SK-N-SH treated with all-trans-retinoic acid at 6 μM for 48 hours (cell line): ENCODE measurements at regions not wholly inside any gene's neighbourhood (a gene's known extent, or its start where the extent isn't known, plus 50 kb on each side); places are given as distances from the start of the nearest gene placed in this dataset.

Experiments used
- ATAC-seq: fragments of 200-7000 bp; cut with Tn5 transposase; 3 replicates; pipeline ENCODE4 v1.9.1; 2020; ENCODE audit warnings: mild to moderate bottlenecking, moderate library complexity
- ARNTL ChIP-seq: fragments of 450-650 bp; formaldehyde crosslinking; IDR thresholded peaks from 2 replicates; pipeline ENCODE4 v1.5.0; 2020; ENCODE audit warnings: low read depth, mild to moderate bottlenecking, moderate library complexity, borderline replicate concordance
- BACH2 ChIP-seq: fragments of 250-450 bp; sonication (Bioruptor Pico); IDR thresholded peaks from 2 replicates; pipeline ENCODE4 v1.9.0; 2021; ENCODE audit warnings: mild to moderate bottlenecking, borderline replicate concordance
- GLIS3 ChIP-seq: fragments of 250-450 bp; sonication (Bioruptor Pico); IDR thresholded peaks from 2 replicates; pipeline ENCODE4 v1.5.0; 2020; ENCODE audit warnings: mild to moderate bottlenecking, moderate library complexity
- ISL1 ChIP-seq: fragments of 250-450 bp; sonication (Bioruptor Pico); IDR thresholded peaks from 2 replicates; pipeline ENCODE4 v2.1.2; 2022; ENCODE audit warnings: mild to moderate bottlenecking, moderate library complexity
- OSR1 ChIP-seq: fragments of 250-450 bp; sonication (Bioruptor Pico); IDR thresholded peaks from 2 replicates; pipeline ENCODE4 v1.8.0; 2022; ENCODE audit warnings: moderate library complexity, mild to moderate bottlenecking, inconsistent platforms
- PATZ1 ChIP-seq: fragments of 250-450 bp; sonication (Bioruptor Pico); IDR thresholded peaks from 2 replicates; pipeline ENCODE4 v1.8.0; 2020; ENCODE audit warnings: mild to moderate bottlenecking, moderate library complexity, borderline replicate concordance
- POU6F1 ChIP-seq: fragments of 250-450 bp; sonication (Bioruptor Pico); IDR thresholded peaks from 2 replicates; pipeline ENCODE4 v1.8.0; 2021; ENCODE audit warnings: low read depth, mild to moderate bottlenecking, moderate library complexity, borderline replicate concordance
- PPARA ChIP-seq: fragments of 250-450 bp; sonication (Bioruptor Pico); IDR thresholded peaks from 2 replicates; pipeline ENCODE4 v1.5.0; 2020; ENCODE audit warnings: mild to moderate bottlenecking, borderline replicate concordance
- RARB ChIP-seq: fragments of 250-450 bp; sonication (Bioruptor Pico); IDR thresholded peaks from 2 replicates; pipeline ENCODE4 v1.8.0; 2021; ENCODE audit warnings: mild to moderate bottlenecking, moderate library complexity
- SNAI2 ChIP-seq: fragments of 250-450 bp; sonication (Bioruptor Pico); IDR thresholded peaks from 2 replicates; pipeline ENCODE4 v1.5.0; 2020; ENCODE audit warnings: mild to moderate bottlenecking, moderate library complexity
- TCF4 ChIP-seq: fragments of 250-450 bp; sonication (Bioruptor Pico); IDR thresholded peaks from 2 replicates; pipeline ENCODE4 v1.8.0; 2021; ENCODE audit warnings: mild to moderate bottlenecking, moderate library complexity, borderline replicate concordance
- TOX ChIP-seq: fragments of 250-450 bp; sonication (Bioruptor Pico); IDR thresholded peaks from 2 replicates; pipeline ENCODE4 v1.8.0; 2021; ENCODE audit warnings: mild to moderate bottlenecking, moderate library complexity, borderline replicate concordance
- TSHZ2 ChIP-seq: fragments of 250-450 bp; sonication (Bioruptor Pico); IDR thresholded peaks from 2 replicates; pipeline ENCODE4 v1.5.0; 2020; ENCODE audit warnings: mild to moderate bottlenecking, moderate library complexity
- ZC3H10 ChIP-seq: fragments of 250-450 bp; sonication (Bioruptor Pico); IDR thresholded peaks from 2 replicates; pipeline ENCODE4 v1.5.1; 2021; ENCODE audit warnings: mild to moderate bottlenecking, moderate library complexity
- ZFP3 ChIP-seq: fragments of 250-450 bp; sonication (Bioruptor Pico); IDR thresholded peaks from 2 replicates; pipeline ENCODE4 v1.5.0; 2020; ENCODE audit warnings: mild to moderate bottlenecking, moderate library complexity
- ZNF565 ChIP-seq: fragments of 450-650 bp; formaldehyde crosslinking; conservative IDR thresholded peaks from 2 replicates; pipeline ENCODE4 v1.5.0; 2020; ENCODE audit warnings: low read depth, mild to moderate bottlenecking, moderate library complexity
- ZNF8 ChIP-seq: fragments of 450-650 bp; formaldehyde crosslinking; IDR thresholded peaks from 2 replicates; pipeline ENCODE4 v1.5.0; 2020; ENCODE audit warnings: mild to moderate bottlenecking, moderate library complexity
- TF ChIP-seq, protein P1 (sequence below): fragments of 250-450 bp; sonication (Bioruptor Pico); IDR thresholded peaks from 2 replicates; pipeline ENCODE4 v1.5.1; 2021; ENCODE audit warnings: mild to moderate bottlenecking, moderate library complexity

GRCh38 chr2:75274936-75275335 is 75.6 kb upstream of the TACR1 start:
- no peak for TF ChIP-seq RARB (CRISPR knock-in tag)
- no peak for TF ChIP-seq PPARA (CRISPR knock-in tag)
- no peak for TF ChIP-seq ISL1
- TF ChIP-seq ZC3H10 (CRISPR knock-in tag), result no peak
- ATAC-seq, result no peak

- ATAC-seq, result no peak
- TF ChIP-seq SNAI2 (CRISPR knock-in tag) (no peak), PPARA (CRISPR knock-in tag) (no peak), ZNF8 (CRISPR knock-in tag) (no peak), ZNF565 (CRISPR knock-in tag) (no peak), ARNTL (no peak), TSHZ2 (CRISPR knock-in tag) (no peak)
These were observed 68.8 kb upstream of the TACR1 start for GRCh38 chr2:75268112-75268511.

DNA sequence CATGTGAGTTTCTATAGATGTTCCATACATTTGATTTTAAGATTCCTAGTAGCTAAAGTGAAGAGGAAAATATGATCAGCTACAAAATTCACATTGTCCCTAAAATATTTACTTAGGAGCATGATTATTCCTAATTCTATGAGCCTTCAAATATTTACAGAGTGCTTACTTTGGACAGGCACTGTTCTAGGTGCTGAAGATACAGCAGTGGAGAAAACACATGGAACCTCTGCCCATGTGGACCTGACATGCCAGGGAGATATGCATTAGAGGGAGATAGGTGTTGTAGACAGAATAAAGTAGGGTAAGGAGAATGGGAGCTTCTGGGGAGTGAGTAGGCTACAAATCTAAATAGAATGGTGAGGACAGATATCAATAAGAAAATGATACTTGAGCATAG is 62.6 kb upstream of the TACR1 start:
- TF ChIP-seq ZNF565 (CRISPR knock-in tag) (no peak), GLIS3 (CRISPR knock-in tag) (no peak), POU6F1 (CRISPR knock-in tag) (no peak), RARB (CRISPR knock-in tag) (no peak), ZNF8 (CRISPR knock-in tag) (no peak), ZC3H10 (CRISPR knock-in tag) (no peak), ISL1 (no peak), ARNTL (no peak), OSR1 (CRISPR knock-in tag) (no peak), TCF4 (CRISPR knock-in tag) (no peak), BACH2 (CRISPR knock-in tag) (no peak), SNAI2 (CRISPR knock-in tag) (no peak), PPARA (CRISPR knock-in tag) (no peak), TOX (CRISPR knock-in tag) (no peak), ZFP3 (CRISPR knock-in tag) (no peak), TSHZ2 (CRISPR knock-in tag) (no peak), PATZ1 (CRISPR knock-in tag) (no peak)
- TF ChIP-seq, protein P1, sequence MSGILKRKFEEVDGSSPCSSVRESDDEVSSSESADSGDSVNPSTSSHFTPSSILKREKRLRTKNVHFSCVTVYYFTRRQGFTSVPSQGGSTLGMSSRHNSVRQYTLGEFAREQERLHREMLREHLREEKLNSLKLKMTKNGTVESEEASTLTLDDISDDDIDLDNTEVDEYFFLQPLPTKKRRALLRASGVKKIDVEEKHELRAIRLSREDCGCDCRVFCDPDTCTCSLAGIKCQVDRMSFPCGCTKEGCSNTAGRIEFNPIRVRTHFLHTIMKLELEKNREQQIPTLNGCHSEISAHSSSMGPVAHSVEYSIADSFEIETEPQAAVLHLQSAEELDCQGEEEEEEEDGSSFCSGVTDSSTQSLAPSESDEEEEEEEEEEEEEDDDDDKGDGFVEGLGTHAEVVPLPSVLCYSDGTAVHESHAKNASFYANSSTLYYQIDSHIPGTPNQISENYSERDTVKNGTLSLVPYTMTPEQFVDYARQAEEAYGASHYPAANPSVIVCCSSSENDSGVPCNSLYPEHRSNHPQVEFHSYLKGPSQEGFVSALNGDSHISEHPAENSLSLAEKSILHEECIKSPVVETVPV, result no peak
- no peak for ATAC-seq
